Heart right ventricle (tissue), 16 donors: ENCODE measurements at regions not wholly inside any gene's neighbourhood (a gene's known extent, or its start where the extent isn't known, plus 50 kb on each side); places are given as distances from the start of the nearest gene placed in this dataset.

Experiments
- ATAC-seq, 8 donors: fragments of 200-7000 bp; cut with Tn5 transposase; one replicate each; pipeline ENCODE4 v1.9.1; 2020; ENCODE audit warnings: mild to moderate bottlenecking in 8 of 8, moderate library complexity in 8 of 8, moderate number of reproducible peaks in 1 of 8
- DNase-seq, 2 donors: peaks; one replicate each; pipeline ENCODE4 v3.0.0-alpha.2; 2020
- H3K27ac ChIP-seq, 10 donors: fragments of 200-600 bp; sonication (generic) in 2 of 10; one replicate each; pipeline versions ENCODE4 v1.5.0 to v1.8.0; 2020 to 2022; ENCODE audit warnings: mild to moderate bottlenecking in 3 of 10
- H3K27me3 ChIP-seq, 7 donors: fragments of 200-600 bp; one replicate each; pipeline ENCODE4 v1.8.0; 2021 to 2022; ENCODE audit warnings: mild to moderate bottlenecking in 2 of 7
- H3K36me3 ChIP-seq, 9 donors: fragments of 200-600 bp; sonication (generic) in 1 of 9; one replicate each; pipeline versions ENCODE4 v1.5.0 to v1.8.0; 2020 to 2022; ENCODE audit warnings: mild to moderate bottlenecking in 2 of 9
- H3K4me1 ChIP-seq, 9 donors: fragments of 200-600 bp; sonication (generic) in 1 of 9; one replicate each; pipeline versions ENCODE4 v1.5.0 to v1.8.0; 2020 to 2022; ENCODE audit warnings: mild to moderate bottlenecking in 4 of 9
- H3K4me3 ChIP-seq, 10 donors: fragments of 200-600 bp; sonication (generic) in 2 of 10; one replicate each; pipeline versions ENCODE4 v1.5.0 to v1.8.0; 2020 to 2022; ENCODE audit warnings: mild to moderate bottlenecking in 7 of 10, moderate library complexity in 2 of 10
- H3K9me3 ChIP-seq, 11 donors: fragments of 200-600 bp in 10 of 11; sonication (generic) in 2 of 11; one replicate each; pipeline versions ENCODE4 v1.5.0 to v1.8.0; 2013 to 2022; ENCODE audit warnings: mild to moderate bottlenecking in 2 of 11, control low read depth in 1 of 11, moderate library complexity in 1 of 11
- CTCF ChIP-seq, 9 donors: fragments of 200-600 bp; sonication (generic) in 2 of 9; IDR thresholded peaks; one replicate each; pipeline versions ENCODE4 v1.5.0 to v1.8.0; 2021 to 2022; ENCODE audit warnings: antibody characterized with exemption in 9 of 9, mild to moderate bottlenecking in 5 of 9, moderate library complexity in 1 of 9
- WGBS, 2 donors: extraction: QIAGEN DNeasy Blood & Tissue Kit; methylation state at CpG; one replicate each; pipeline ENCODE4 v1.1.7; 2013; ENCODE audit warnings: inconsistent platforms in 1 of 2; 5-methylcytosine and 5-hydroxymethylcytosine counted together
- intact Hi-C, 10 donors: fragments of 100-400 bp; cut with DNase I; formaldehyde crosslinking; loops; one replicate each; pipeline versions ENCODE4 v1.11.1 to v1.14.2; 2022
- donor health status: Arrhythmogenic right ventricular cardiomyopathy.
- donor health status: ischemic (EF 13 %, LVEDD 7.1; RV severe dilation, severe dysfunction).
- donor health status: healthy with polysubstance abuse.
- donor health status: DM: no; HTN: yes; CAD: no.
- donor health status: DM: no; HTN: no; CAD: no.
- donor health status: ischemic (EF 25% LVEDD 6.9; RV normal size, moderate dysfunction).
- donor health status: ischemic (EF 25% LVEDD 5.7; RV mildly dilated, moderate dysfunction).
- donor health status: healthy.
- donor health status: DM: yes; HTN: yes; CAD: no.
- donor health status: Ischemic cardiomyopathy.
- donor health status: ischemic (EF 35%, LVEDD 5.7; RV mildly dilated, moderate dysfunction).
- donor health status: nonischemic (EF 11% LVEDD 7.7; RV severe dilation, severe dysfunction).
- donor health status: DM: yes; HTN: yes; CAD: no.
- donor health status: PGD.
- donor health status: ischemic (EF 29% LVEDD 5.4; RV normal size, mild dysfunction).
- donor health status: nonischemic (EF 23%, LVEDD 6.1; RV moderate dilation, normal function).

GRCh38 chr5:18142831-18143230 is 508.6 kb downstream of the TAF11L14 start:
- WGBS, 2 donors, result 40% methylated on average over 1 of the region's 1 CpG

GRCh38 chr5:18152671-18153070 is 518.4 kb downstream of the TAF11L14 start:
- WGBS, 2 donors, result 72 to 82% methylated on average over 2 of the region's 2 CpGs
- Histone ChIP-seq H3K27ac (no peak overlapping the region), H3K9me3 (peaks cover 0 to 3% (median 0%) of the 10 kb centered on the region in 11 donors), H3K4me3 (no peak overlapping the region), H3K36me3 (no peaks in the 10 kb centered on the region), H3K4me1 (no peaks in the 10 kb centered on the region), H3K27me3 (no peaks in the 10 kb centered on the region)
- no peak for DNase-seq
- intact Hi-C loops, result no loop called here
- no peak for TF ChIP-seq CTCF (IDR thresholded peaks at IDR 0.05)
- no peak for ATAC-seq

More at GRCh38 chr5:18142831-18143230, 508.6 kb downstream of the TAF11L14 start:
- H3K4me3 ChIP-seq, result no peak overlapping the region
- no peak overlapping the region for H3K27ac ChIP-seq
- ATAC-seq, result no peak
- H3K36me3 ChIP-seq, result no peaks in the 10 kb centered on the region
- no peak for DNase-seq
- peaks cover 0 to 13% (median 0%) of the 10 kb centered on the region in 11 donors for H3K9me3 ChIP-seq
- intact Hi-C loops, result no loop called here
- TF ChIP-seq CTCF (IDR thresholded peaks at IDR 0.05), result no peak
- H3K27me3 ChIP-seq, result no peaks in the 10 kb centered on the region
- H3K4me1 ChIP-seq, result no peaks in the 10 kb centered on the region

- no peaks in the 10 kb centered on the region for H3K27me3 ChIP-seq
- TF ChIP-seq CTCF (IDR thresholded peaks at IDR 0.05), result no peak
- H3K4me1 ChIP-seq, result no peaks in the 10 kb centered on the region
- DNase-seq (no peak), ATAC-seq (no peak)
- H3K27ac ChIP-seq, result no peak overlapping the region
- intact Hi-C loops, result no loop called here
- no peak overlapping the region for H3K4me3 ChIP-seq
- no peaks in the 10 kb centered on the region for H3K36me3 ChIP-seq
- H3K9me3 ChIP-seq, result peaks cover 0 to 25% (median 6%) of the 10 kb centered on the region in 11 donors
- 90 to 92% methylated on average over 2 of the region's 2 CpGs for WGBS, 2 donors
These were observed 523.9 kb downstream of the TAF11L14 start for GRCh38 chr5:18158166-18158565.

- Histone ChIP-seq H3K27ac (no peak overlapping the region), H3K27me3 (no peaks in the 10 kb centered on the region), H3K9me3 (peaks cover 0 to 36% (median 6%) of the 10 kb centered on the region in 11 donors), H3K4me1 (no peaks in the 10 kb centered on the region), H3K4me3 (no peak overlapping the region), H3K36me3 (no peaks in the 10 kb centered on the region)
- no peak for DNase-seq
- no peak for ATAC-seq
- intact Hi-C loops, result no loop called here
- no peak for TF ChIP-seq CTCF (IDR thresholded peaks at IDR 0.05)
- 60 to 67% methylated on average over 1 of the region's 1 CpG for WGBS, 2 donors
These were observed 525.1 kb downstream of the TAF11L14 start for GRCh38 chr5:18159331-18159730.
